ENCODE measurements at regions not wholly inside any gene's neighbourhood (a gene's known extent, or its start where the extent isn't known, plus 50 kb on each side); places are given as distances from the start of the nearest gene placed in this dataset.

GRCh38 chr3:41026394-41027177 is 172.7 kb upstream of the CTNNB1 start (continued):
- no peak for TF ChIP-seq PTTG1 (tag; IDR thresholded peaks at IDR 0.05; ENCODE audit: low read depth)
- TF ChIP-seq MCM5 (IDR thresholded peaks at IDR 0.05; ENCODE audit: low read depth), result no peak
- TF ChIP-seq ZNF140 (CRISPR knock-in tag; IDR thresholded peaks at IDR 0.05), result no peak
- TF ChIP-seq ZEB2 (IDR thresholded peaks at IDR 0.05), result peak; percentile 44; the same call in 1 of the 2 replicates
- peak; percentile 80 for TF ChIP-seq ZNF175 (CRISPR knock-in tag; IDR thresholded peaks at IDR 0.05; ENCODE audit: low read depth)
- TF ChIP-seq TEAD4 (IDR thresholded peaks at IDR 0.05; ENCODE audit: low read length), result peak; percentile 48
- TF ChIP-seq TEAD4 (CRISPR knock-in tag; IDR thresholded peaks at IDR 0.05; ENCODE audit: borderline replicate concordance), result no peak
- TF ChIP-seq PHB2 (IDR thresholded peaks at IDR 0.05; ENCODE audit: low read depth), result no peak
- peak in 1 of 2 experiments; percentile 17 for TF ChIP-seq E2F6 (IDR thresholded peaks at IDR 0.05; ENCODE audit: borderline replicate concordance in 1 of 2, extremely low read depth in 1 of 2, insufficient read depth in 1 of 2, insufficient read length in 1 of 2, low read depth in 1 of 2, low read length in 1 of 2, poor library complexity in 1 of 2, severe bottlenecking in 1 of 2)
- no peak for TF ChIP-seq RBM14 (IDR thresholded peaks at IDR 0.05; ENCODE audit: borderline replicate concordance, insufficient read depth, low read depth, low read length)
- no peak for TF ChIP-seq ZBTB33 (CRISPR knock-in tag; IDR thresholded peaks at IDR 0.05)
- no peak for TF ChIP-seq CBX3 (IDR thresholded peaks at IDR 0.05; ENCODE audit: borderline replicate concordance in 1 of 2, low read length in 2 of 2)
- TF ChIP-seq TEAD1 (CRISPR knock-in tag; IDR thresholded peaks at IDR 0.05), result 0 out of 4 replicates have a peak, but pooled peaks of 1 of the 2 experiments have one; percentile 21
- no peak for TF ChIP-seq PTBP1 (IDR thresholded peaks at IDR 0.05; ENCODE audit: low read depth, low read length)
- no peak for TF ChIP-seq GTF2A2 (tag; IDR thresholded peaks at IDR 0.05)
- TF ChIP-seq TSC22D4 (tag; IDR thresholded peaks at IDR 0.05), result no peak
- no peak for TF ChIP-seq CREB3L1 (IDR thresholded peaks at IDR 0.05; ENCODE audit: borderline replicate concordance, low read depth)
